HG03103 (cell line): ENCODE measurements at regions not wholly inside any gene's neighbourhood (a gene's known extent, or its start where the extent isn't known, plus 50 kb on each side); places are given as distances from the start of the nearest gene placed in this dataset.
"Not testable (repeated sequence)": the region's sequence is repeated elsewhere in the genome, so short reads cannot be mapped to it uniquely, and the experiment has no call there.

Source experiments
- ATAC-seq: cut with Tn5 transposase; IDR thresholded peaks from one replicate; pipeline ENCODE4 v1.9.1; 2021; ENCODE audit warnings: low read depth; ENCODE audit not compliant: unreplicated experiment

GRCh38 chr19:28359431-28360414 lies 853.2 kb downstream of the UQCRFS1 start:
- no peak for ATAC-seq

GRCh38 chr19:28358633-28359032 lies 854.3 kb downstream of the UQCRFS1 start:
- ATAC-seq: no peak

- no peak for ATAC-seq
Observed at GRCh38 chr19:28351761-28352160, 861.2 kb downstream of the UQCRFS1 start.

- ATAC-seq: not testable (repeated sequence)
Observed at GRCh38 chr19:28351321-28351720, 861.6 kb downstream of the UQCRFS1 start.

GRCh38 chr19:28350673-28351072 lies 862.3 kb downstream of the UQCRFS1 start:
- no peak for ATAC-seq

GRCh38 chr19:28350037-28350436 lies 862.9 kb downstream of the UQCRFS1 start:
- ATAC-seq: no peak

GRCh38 chr19:28349604-28350003 lies 863.3 kb downstream of the UQCRFS1 start:
- ATAC-seq: no peak

- ATAC-seq: no peak
Observed at GRCh38 chr19:28345811-28346210, 867.1 kb downstream of the UQCRFS1 start.

GRCh38 chr19:28341810-28342350 lies 871.1 kb downstream of the UQCRFS1 start:
- no peak for ATAC-seq

GRCh38 chr19:28334419-28334818 lies 878.5 kb downstream of the UQCRFS1 start:
- no peak for ATAC-seq

GRCh38 chr19:28333909-28334308 lies 879.0 kb downstream of the UQCRFS1 start:
- no peak for ATAC-seq

- no peak for ATAC-seq
Observed at GRCh38 chr19:28332886-28333285, 880.1 kb downstream of the UQCRFS1 start.

GRCh38 chr19:28332351-28332750 lies 880.6 kb downstream of the UQCRFS1 start:
- ATAC-seq: no peak

- ATAC-seq: no peak
Observed at GRCh38 chr19:28331596-28331995, 881.4 kb downstream of the UQCRFS1 start.

GRCh38 chr19:28330831-28331230 lies 882.1 kb downstream of the UQCRFS1 start:
- ATAC-seq: no peak

GRCh38 chr19:28329429-28329828 lies 883.5 kb downstream of the UQCRFS1 start:
- ATAC-seq: no peak

GRCh38 chr19:28327905-28328304 lies 885.0 kb downstream of the UQCRFS1 start:
- no peak for ATAC-seq

- no peak for ATAC-seq
Observed at GRCh38 chr19:28326746-28327145, 886.2 kb downstream of the UQCRFS1 start.

- ATAC-seq: no peak
Observed at GRCh38 chr19:28324275-28325060, 888.5 kb downstream of the UQCRFS1 start.

GRCh38 chr19:28322945-28323344 lies 890.0 kb downstream of the UQCRFS1 start:
- no peak for ATAC-seq

- ATAC-seq: no peak
Observed at GRCh38 chr19:28322491-28322890, 890.5 kb downstream of the UQCRFS1 start.
